OCI-LY7 (cell line): ENCODE measurements at regions not wholly inside any gene's neighbourhood (a gene's known extent, or its start where the extent isn't known, plus 50 kb on each side); places are given as distances from the start of the nearest gene placed in this dataset.

ENCODE experiments used
- BruUV-seq: library from RNA; stranded (reverse); fragments of 400-500 nt; replicated peaks from 2 replicates; lab custom pipeline; 2021; lab: Mats Ljungman, UMichigan
- CTCF ChIA-PET: fragments of 300-600 bp; sonication (Branson Sonifier 250); formaldehyde crosslinking; loops from one replicate; lab custom pipeline; 2022; ENCODE audit warnings: antibody characterized with exemption; ENCODE audit not compliant: unreplicated experiment; lab: Charles Lee
- POLR2A ChIA-PET: fragments of 300-600 bp; sonication (Branson Sonifier 250); formaldehyde crosslinking; loops from one replicate; lab custom pipeline; 2022; ENCODE audit warnings: antibody characterized with exemption; lab: Charles Lee
- DNase-seq: peaks from one replicate; pipeline ENCODE4 v3.0.0-alpha.2; 2015; ENCODE audit warnings: low spot score
- H2AFZ ChIP-seq: fragments of 200-600 bp; sonication (generic), shearing (Covaris generic); 2 replicates; pipeline ENCODE4 v1.6.1; 2014; ENCODE audit warnings: mild to moderate bottlenecking, antibody characterized with exemption, low read length, moderate library complexity
- H3K27ac ChIP-seq: fragments of 200-600 bp; sonication (generic); 2 replicates; pipeline ENCODE4 v1.5.1; 2014; ENCODE audit warnings: mixed run types, low read depth, mild to moderate bottlenecking, moderate library complexity, low read length, inconsistent platforms; ENCODE audit not compliant: poor library complexity, severe bottlenecking
- H3K36me3 ChIP-seq: fragments of 200-600 bp; sonication (generic); 2 replicates; pipeline ENCODE4 v1.6.1; 2014; ENCODE audit warnings: mild to moderate bottlenecking, antibody characterized with exemption, low read length, moderate library complexity, mixed read lengths; ENCODE audit not compliant: insufficient read depth
- H3K4me1 ChIP-seq: fragments of 200-600 bp; sonication (generic); 2 replicates; pipeline ENCODE4 v1.5.1; 2014; ENCODE audit warnings: mild to moderate bottlenecking, low read length; ENCODE audit not compliant: insufficient read depth, poor library complexity, severe bottlenecking
- H3K4me2 ChIP-seq: fragments of 200-600 bp; sonication (generic); 2 replicates; pipeline ENCODE4 v1.6.1; 2014; ENCODE audit warnings: mild to moderate bottlenecking, low read length
- H3K4me3 ChIP-seq: fragments of 200-600 bp; sonication (generic); 2 replicates; pipeline ENCODE4 v1.5.1; 2014; ENCODE audit warnings: mild to moderate bottlenecking, low read depth, low read length; ENCODE audit not compliant: poor library complexity, severe bottlenecking
- H3K79me2 ChIP-seq: fragments of 200-600 bp; sonication (generic); 2 replicates; pipeline ENCODE4 v1.6.1; 2016; ENCODE audit warnings: low read depth, mild to moderate bottlenecking, low read length, moderate library complexity, mixed read lengths; ENCODE audit not compliant: insufficient read depth
- H3K9me2 ChIP-seq: fragments of 200-600 bp; sonication (generic); 2 replicates; pipeline ENCODE4 v1.6.1; 2016; ENCODE audit warnings: mild to moderate bottlenecking, low read length, mixed read lengths; ENCODE audit not compliant: insufficient read depth
- H3K9me3 ChIP-seq: fragments of 200-600 bp; sonication (generic); 2 replicates; pipeline ENCODE4 v1.6.1; 2014; ENCODE audit warnings: mild to moderate bottlenecking, mixed run types, low read length, mixed read lengths
- H4K20me1 ChIP-seq: fragments of 200-600 bp; sonication (generic); 2 replicates; pipeline ENCODE4 v1.6.1; 2014; ENCODE audit warnings: mild to moderate bottlenecking, antibody characterized with exemption, low read length, moderate library complexity, mixed read lengths; ENCODE audit not compliant: insufficient read depth
- EZH2phosphoT487 ChIP-seq: fragments of 200-600 bp; sonication (generic); IDR thresholded peaks from 2 replicates; pipeline ENCODE4 v1.6.1; 2018; ENCODE audit warnings: low read depth, borderline replicate concordance, mild to moderate bottlenecking, mixed run types, antibody characterized with exemption, low read length, moderate library complexity, mixed read lengths
- intact Hi-C: fragments of 100-400 bp; cut with micrococcal nuclease; formaldehyde crosslinking; loops from one replicate; pipeline ENCODE4 v1.10.0; 2022; ENCODE audit not compliant: unreplicated experiment
- TF ChIP-seq, protein P1 (sequence below): fragments of 200-600 bp; sonication (generic); conservative IDR thresholded peaks from 2 replicates; pipeline ENCODE4 v1.5.1; 2014; ENCODE audit warnings: mild to moderate bottlenecking, antibody characterized with exemption, low read length, moderate library complexity, mixed read lengths

DNA sequence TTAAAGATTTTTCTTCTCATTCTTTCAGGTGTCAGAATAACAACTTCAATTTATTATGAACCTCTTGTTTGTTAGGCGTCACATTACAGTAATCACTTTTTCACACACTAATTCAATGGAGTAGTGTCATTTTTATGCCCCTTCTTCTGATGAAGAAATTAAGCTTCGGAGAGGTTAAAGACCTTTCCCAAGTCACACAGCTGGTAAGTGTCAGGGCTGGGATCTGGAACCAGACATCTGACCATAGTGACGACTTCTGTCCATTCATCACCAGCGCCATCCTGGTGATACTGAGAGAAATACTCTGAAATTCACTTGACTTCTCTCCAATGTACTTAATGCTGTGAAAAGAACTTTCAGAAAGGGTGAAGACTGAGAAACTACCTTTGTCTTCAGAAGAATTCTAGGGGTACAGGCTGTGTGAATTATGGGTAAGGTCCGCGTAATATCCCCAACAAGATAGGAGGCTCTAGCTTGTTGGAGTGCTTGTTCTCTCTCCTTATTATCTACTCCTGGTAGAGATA lies 173.8 kb downstream of the GAS1 start:
- POLR2A ChIA-PET: no interaction called here

DNA sequence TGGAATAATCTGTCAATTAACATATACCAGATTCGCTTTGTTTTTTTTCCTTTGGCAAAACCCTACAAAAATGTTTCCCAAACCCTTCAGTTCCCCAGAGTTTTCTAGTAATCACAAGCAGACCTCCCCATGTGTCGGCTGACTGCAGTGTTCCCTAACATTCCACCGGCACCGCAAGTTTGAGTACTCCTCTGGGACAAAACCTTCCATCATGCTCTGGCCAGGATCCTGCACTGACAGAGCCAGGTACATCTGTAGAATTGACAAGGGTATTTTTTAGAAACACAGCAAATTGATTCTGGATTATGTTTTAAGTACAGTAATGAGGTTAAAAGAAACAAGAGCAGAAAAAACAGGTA lies 174.7 kb downstream of the GAS1 start:
- Histone ChIP-seq H3K9me2 (no peaks in the 10 kb centered on the region), H2AFZ (no peak overlapping the region), H3K4me1 (no peaks in the 10 kb centered on the region), H3K4me2 (no peak overlapping the region), H3K36me3 (no peaks in the 10 kb centered on the region), H3K4me3 (no peak overlapping the region), H3K79me2 (no peaks in the 10 kb centered on the region), H3K9me3 (no peaks in the 10 kb centered on the region), H4K20me1 (no peaks in the 10 kb centered on the region), H3K27ac (no peak overlapping the region)
- POLR2A ChIA-PET: no interaction called here
- intact Hi-C loops: no loop called here
- CTCF ChIA-PET: no interaction called here
- BruUV-seq: no TSS peak
- no peak for DNase-seq
- TF ChIP-seq, protein P1, sequence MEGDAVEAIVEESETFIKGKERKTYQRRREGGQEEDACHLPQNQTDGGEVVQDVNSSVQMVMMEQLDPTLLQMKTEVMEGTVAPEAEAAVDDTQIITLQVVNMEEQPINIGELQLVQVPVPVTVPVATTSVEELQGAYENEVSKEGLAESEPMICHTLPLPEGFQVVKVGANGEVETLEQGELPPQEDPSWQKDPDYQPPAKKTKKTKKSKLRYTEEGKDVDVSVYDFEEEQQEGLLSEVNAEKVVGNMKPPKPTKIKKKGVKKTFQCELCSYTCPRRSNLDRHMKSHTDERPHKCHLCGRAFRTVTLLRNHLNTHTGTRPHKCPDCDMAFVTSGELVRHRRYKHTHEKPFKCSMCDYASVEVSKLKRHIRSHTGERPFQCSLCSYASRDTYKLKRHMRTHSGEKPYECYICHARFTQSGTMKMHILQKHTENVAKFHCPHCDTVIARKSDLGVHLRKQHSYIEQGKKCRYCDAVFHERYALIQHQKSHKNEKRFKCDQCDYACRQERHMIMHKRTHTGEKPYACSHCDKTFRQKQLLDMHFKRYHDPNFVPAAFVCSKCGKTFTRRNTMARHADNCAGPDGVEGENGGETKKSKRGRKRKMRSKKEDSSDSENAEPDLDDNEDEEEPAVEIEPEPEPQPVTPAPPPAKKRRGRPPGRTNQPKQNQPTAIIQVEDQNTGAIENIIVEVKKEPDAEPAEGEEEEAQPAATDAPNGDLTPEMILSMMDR: no peak
- no peak for TF ChIP-seq EZH2phosphoT487

More for the DNA sequence above, 173.8 kb downstream of the GAS1 start:
- Histone ChIP-seq H3K4me2 (no peak overlapping the region), H4K20me1 (no peaks in the 10 kb centered on the region), H3K9me2 (no peaks in the 10 kb centered on the region), H3K79me2 (no peaks in the 10 kb centered on the region), H2AFZ (no peak overlapping the region), H3K27ac (no peak overlapping the region), H3K9me3 (no peaks in the 10 kb centered on the region), H3K4me1 (no peaks in the 10 kb centered on the region), H3K36me3 (no peaks in the 10 kb centered on the region), H3K4me3 (no peak overlapping the region)
- no peak for TF ChIP-seq EZH2phosphoT487
- TF ChIP-seq, protein P1: no peak
- DNase-seq: no peak
- BruUV-seq: no TSS peak
- CTCF ChIA-PET: no interaction called here
- intact Hi-C loops: no loop called here

DNA sequence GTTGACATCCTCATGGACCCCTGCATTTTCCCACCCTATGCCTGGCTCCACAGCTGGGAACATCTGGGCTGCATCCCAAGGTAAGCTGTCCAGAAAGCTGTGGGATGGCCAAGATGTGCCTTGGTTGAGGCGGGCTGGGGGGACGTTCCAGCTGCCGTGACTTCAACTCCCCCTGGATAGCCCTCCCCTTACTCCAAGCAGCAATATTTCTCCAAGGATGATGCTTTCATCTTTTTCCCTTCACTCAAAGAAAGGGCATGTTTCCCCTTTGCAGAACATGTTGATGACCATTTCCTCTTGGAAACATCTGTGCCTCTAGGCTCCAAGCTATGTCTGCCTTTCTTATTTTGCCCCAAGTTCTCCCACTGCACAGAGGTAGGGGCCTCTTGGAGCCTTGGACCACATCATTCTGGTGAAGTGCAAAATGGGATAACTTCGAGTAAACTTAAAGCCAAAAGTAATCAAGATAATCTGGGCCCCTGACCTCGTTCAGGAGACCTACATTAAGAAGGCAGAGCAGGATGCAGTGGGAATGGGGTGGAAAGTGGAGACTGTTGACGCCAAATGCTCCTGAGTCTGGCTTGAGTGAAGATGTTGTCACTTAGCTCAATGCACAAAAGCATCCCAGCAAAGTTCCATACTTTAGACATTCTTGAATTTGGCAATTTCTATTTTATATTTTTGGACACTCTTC lies 175.2 kb downstream of the GAS1 start:
- no peaks in the 10 kb centered on the region for H4K20me1 ChIP-seq
- no peaks in the 10 kb centered on the region for H3K9me3 ChIP-seq
- H3K4me3 ChIP-seq: no peak overlapping the region
- no peak for DNase-seq
- POLR2A ChIA-PET: no interaction called here
- H3K27ac ChIP-seq: no peak overlapping the region
- CTCF ChIA-PET: no interaction called here
- no peak overlapping the region for H3K4me2 ChIP-seq
- H3K79me2 ChIP-seq: no peaks in the 10 kb centered on the region
- intact Hi-C loops: no loop called here
- BruUV-seq: no TSS peak
- no peaks in the 10 kb centered on the region for H3K36me3 ChIP-seq
- H2AFZ ChIP-seq: no peak overlapping the region
- TF ChIP-seq, protein P1: no peak
- TF ChIP-seq EZH2phosphoT487: no peak
- H3K9me2 ChIP-seq: no peaks in the 10 kb centered on the region
- H3K4me1 ChIP-seq: no peaks in the 10 kb centered on the region
